Ectodermal cell (in vitro differentiated cells): ENCODE measurements at regions not wholly inside any gene's neighbourhood (a gene's known extent, or its start where the extent isn't known, plus 50 kb on each side); places are given as distances from the start of the nearest gene placed in this dataset.
"Not testable (repeated sequence)": the region's sequence is repeated elsewhere in the genome, so short reads cannot be mapped to it uniquely, and the experiment has no call there.

Experiments used
- H3K27ac ChIP-seq: 2 replicates; pipeline ENCODE4 v1.7.0; 2013; ENCODE audit warnings: mild to moderate bottlenecking, low read depth, low read length; ENCODE audit not compliant: insufficient read depth, poor library complexity, severe bottlenecking
- H3K27me3 ChIP-seq: 2 replicates; pipeline ENCODE4 v1.7.0; 2013; ENCODE audit warnings: mild to moderate bottlenecking, low read length; ENCODE audit not compliant: insufficient read depth, control insufficient read depth, poor library complexity, severe bottlenecking
- H3K36me3 ChIP-seq: one replicate; pipeline ENCODE4 v1.7.0; 2013; ENCODE audit warnings: low read length; ENCODE audit not compliant: control insufficient read depth, insufficient read depth
- H3K4me1 ChIP-seq: one replicate; pipeline ENCODE4 v1.7.0; 2013; ENCODE audit warnings: low read length; ENCODE audit not compliant: control insufficient read depth, insufficient read depth
- H3K4me3 ChIP-seq: 2 replicates; pipeline ENCODE4 v1.7.0; 2013; ENCODE audit warnings: low read depth, low read length, control low read depth; ENCODE audit not compliant: insufficient read depth
- H3K9me3 ChIP-seq: 2 replicates; pipeline ENCODE4 v1.7.0; 2013; ENCODE audit warnings: mild to moderate bottlenecking, low read length, moderate library complexity; ENCODE audit not compliant: control insufficient read depth
- WGBS, 2 experiments: methylation state at CpG; one replicate each; pipeline ENCODE4 v1.1.7; 2013; ENCODE audit warnings: missing lambda C conversion rate in 2 of 2; 5-methylcytosine and 5-hydroxymethylcytosine counted together

DNA sequence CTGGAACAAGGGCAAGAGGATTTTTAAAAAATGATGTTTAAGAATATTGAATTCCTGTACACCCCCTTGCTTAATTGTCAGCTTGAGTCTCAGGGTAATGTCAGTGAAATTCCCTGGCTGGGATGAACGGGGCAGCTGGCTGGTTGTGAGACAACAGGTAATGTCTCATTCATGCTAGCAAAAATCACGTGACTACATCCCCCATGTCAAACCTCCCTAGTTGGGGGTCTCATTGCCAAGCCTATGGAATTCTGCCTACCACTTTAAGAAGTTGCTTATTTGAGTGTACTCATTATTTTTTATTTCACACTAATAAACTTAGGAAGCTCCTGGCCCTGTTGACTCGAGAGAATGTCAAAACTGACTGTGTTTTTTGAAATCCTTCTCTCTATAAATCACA, 218.3 kb downstream of the ICOS start:
- 98 to 99% methylated on average over 2 of the region's 3 CpGs for WGBS, 2 experiments
- H3K4me3 ChIP-seq: no peak overlapping the region

GRCh38 chr2:204156456-204156855, 219.9 kb downstream of the ICOS start:
- WGBS, 2 experiments: 94 to 100% methylated on average over 1 of the region's 1 CpG
- H3K27me3 ChIP-seq: no peaks in the 10 kb centered on the region
- H3K4me1 ChIP-seq: no peaks in the 10 kb centered on the region
- H3K4me3 ChIP-seq: no peak overlapping the region
- H3K36me3 ChIP-seq: no peaks in the 10 kb centered on the region
- no peak overlapping the region for H3K27ac ChIP-seq
- no peaks in the 10 kb centered on the region for H3K9me3 ChIP-seq

More for the DNA sequence above, 218.3 kb downstream of the ICOS start:
- H3K9me3 ChIP-seq: no peaks in the 10 kb centered on the region
- no peaks in the 10 kb centered on the region for H3K36me3 ChIP-seq
- no peak overlapping the region for H3K27ac ChIP-seq
- no peaks in the 10 kb centered on the region for H3K27me3 ChIP-seq
- H3K4me1 ChIP-seq: no peaks in the 10 kb centered on the region

- Histone ChIP-seq H3K36me3 (no peaks in the 10 kb centered on the region), H3K27me3 (no peaks in the 10 kb centered on the region), H3K9me3 (no peaks in the 10 kb centered on the region), H3K4me3 (no peak overlapping the region), H3K4me1 (no peaks in the 10 kb centered on the region), H3K27ac (no peak overlapping the region)
These were observed 221.1 kb downstream of the ICOS start for GRCh38 chr2:204157684-204158083.

DNA sequence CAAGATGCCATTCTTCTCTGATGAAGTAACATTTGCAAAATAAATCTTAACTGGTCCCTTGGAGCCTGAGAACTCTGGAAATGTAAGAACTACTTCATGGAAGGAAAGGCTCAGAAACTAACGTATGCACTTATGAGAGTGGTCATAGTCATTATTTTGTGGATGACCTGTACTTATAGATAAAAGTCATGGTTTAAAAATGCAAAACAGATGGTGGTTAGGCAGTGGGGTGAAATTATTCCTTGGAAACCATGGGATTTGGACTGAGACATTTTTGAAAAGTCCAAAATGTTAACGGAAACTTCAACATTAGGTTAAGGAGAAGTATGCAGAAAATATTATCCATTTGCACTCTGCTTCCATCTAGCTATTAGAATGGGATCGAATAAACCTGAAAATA, 223.0 kb downstream of the ICOS start:
- Histone ChIP-seq H3K27ac (no peak overlapping the region), H3K4me1 (no peaks in the 10 kb centered on the region), H3K9me3 (no peaks in the 10 kb centered on the region), H3K27me3 (no peaks in the 10 kb centered on the region), H3K36me3 (no peaks in the 10 kb centered on the region), H3K4me3 (no peak overlapping the region)
- 92 to 94% methylated on average over 3 of the region's 3 CpGs for WGBS, 2 experiments

GRCh38 chr2:204160989-204161388, 224.4 kb downstream of the ICOS start:
- Histone ChIP-seq H3K4me1 (no peaks in the 10 kb centered on the region), H3K27ac (no peak overlapping the region), H3K27me3 (no peaks in the 10 kb centered on the region), H3K4me3 (no peak overlapping the region), H3K9me3 (no peaks in the 10 kb centered on the region), H3K36me3 (no peaks in the 10 kb centered on the region)

- Histone ChIP-seq H3K27ac (no peak overlapping the region), H3K36me3 (no peaks in the 10 kb centered on the region), H3K4me1 (no peaks in the 10 kb centered on the region), H3K4me3 (no peak overlapping the region), H3K9me3 (no peaks in the 10 kb centered on the region), H3K27me3 (no peaks in the 10 kb centered on the region)
- WGBS, 2 experiments: 96 to 98% methylated on average over 3 of the region's 3 CpGs
These were observed 225.3 kb downstream of the ICOS start for GRCh38 chr2:204161886-204162285.

GRCh38 chr2:204166961-204167360, 230.4 kb downstream of the ICOS start:
- H3K4me3 ChIP-seq: no peak overlapping the region
- H3K4me1 ChIP-seq: no peaks in the 10 kb centered on the region
- H3K9me3 ChIP-seq: no peaks in the 10 kb centered on the region
- WGBS, 2 experiments: 100% methylated on average over 1 of the region's 3 CpGs
- H3K27me3 ChIP-seq: no peaks in the 10 kb centered on the region
- no peak overlapping the region for H3K27ac ChIP-seq
- no peaks in the 10 kb centered on the region for H3K36me3 ChIP-seq

DNA sequence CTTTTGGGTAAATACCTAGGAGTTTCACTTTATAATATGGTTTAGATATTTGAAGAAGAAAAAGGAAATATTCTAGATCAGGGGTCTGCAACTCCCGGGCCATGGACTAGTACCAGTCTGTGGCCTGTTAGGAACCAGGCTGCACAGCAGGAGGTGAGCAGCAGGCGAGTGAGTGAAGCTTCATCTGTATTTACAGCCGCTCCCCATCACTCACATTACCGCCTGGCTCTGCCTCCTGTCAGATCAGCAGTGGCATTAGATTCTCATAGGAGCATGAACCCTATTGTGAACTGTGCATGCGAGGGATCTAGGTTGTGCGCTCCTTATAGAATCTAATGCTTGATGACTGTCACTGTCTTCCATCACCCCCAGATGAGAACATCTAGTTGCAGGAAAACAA, 231.1 kb downstream of the ICOS start:
- H3K27ac ChIP-seq, H3K4me1 ChIP-seq, H3K36me3 ChIP-seq, H3K4me3 ChIP-seq, H3K27me3 ChIP-seq, H3K9me3 ChIP-seq: not testable (repeated sequence)
- 81 to 87% methylated on average over 6 of the region's 6 CpGs for WGBS, 2 experiments

DNA sequence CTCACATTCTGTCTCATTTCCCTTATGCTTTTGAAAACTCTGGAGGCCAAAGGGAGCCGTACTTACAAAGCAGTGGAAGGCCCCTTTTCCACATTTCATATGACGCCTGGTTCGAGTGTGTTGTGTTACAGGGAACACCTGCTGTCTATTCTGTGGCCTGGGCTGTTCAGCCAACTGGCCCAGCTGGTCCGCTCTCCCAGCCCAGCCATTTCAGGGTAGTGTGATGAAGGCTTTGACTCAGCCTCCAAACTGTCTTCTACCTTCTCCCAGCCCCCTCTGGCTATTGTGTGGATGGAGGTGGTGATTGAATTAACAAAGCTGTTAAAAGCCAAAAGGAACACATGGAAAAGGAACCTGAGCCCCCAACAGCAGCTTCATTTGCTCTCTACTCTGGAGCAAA, 233.8 kb downstream of the ICOS start:
- no peaks in the 10 kb centered on the region for H3K9me3 ChIP-seq
- no peaks in the 10 kb centered on the region for H3K4me1 ChIP-seq
- H3K27me3 ChIP-seq: no peaks in the 10 kb centered on the region
- 88 to 91% methylated on average over 4 of the region's 4 CpGs for WGBS, 2 experiments
- H3K36me3 ChIP-seq: no peaks in the 10 kb centered on the region
- no peak overlapping the region for H3K27ac ChIP-seq
- no peak overlapping the region for H3K4me3 ChIP-seq

- Histone ChIP-seq H3K27me3 (no peaks in the 10 kb centered on the region), H3K27ac (no peak overlapping the region), H3K9me3 (no peaks in the 10 kb centered on the region), H3K4me3 (no peak overlapping the region), H3K36me3 (no peaks in the 10 kb centered on the region), H3K4me1 (no peaks in the 10 kb centered on the region)
- WGBS, 2 experiments: 53 to 54% methylated on average over 5 to 6 of the region's 6 CpGs
These were observed 235.0 kb downstream of the ICOS start for GRCh38 chr2:204171432-204172144.

DNA sequence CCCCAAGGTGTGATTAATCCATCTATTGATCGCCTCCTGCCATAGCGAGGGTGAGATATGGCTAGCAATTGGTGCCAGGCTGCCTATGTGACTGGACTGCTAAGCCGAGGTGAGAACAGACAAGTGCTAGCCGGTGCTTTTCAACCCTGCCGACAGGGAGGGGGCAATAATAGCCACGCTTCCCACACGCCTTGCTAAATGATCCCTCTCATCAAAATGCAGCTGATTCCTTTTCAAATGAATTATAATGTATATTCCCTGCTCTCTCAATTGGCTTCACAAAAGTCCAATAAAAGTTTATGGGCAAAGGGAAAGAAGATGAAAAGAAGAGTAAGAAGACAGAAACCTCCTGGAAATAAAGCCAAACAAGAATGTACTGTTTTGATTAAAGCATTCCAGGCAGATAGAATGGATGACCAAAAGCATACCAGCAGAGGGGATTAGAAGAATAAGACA, 235.6 kb downstream of the ICOS start:
- H3K9me3 ChIP-seq: no peaks in the 10 kb centered on the region
- H3K36me3 ChIP-seq: no peaks in the 10 kb centered on the region
- H3K4me3 ChIP-seq: no peak overlapping the region
- H3K27ac ChIP-seq: no peak overlapping the region
- no peaks in the 10 kb centered on the region for H3K27me3 ChIP-seq
- H3K4me1 ChIP-seq: no peaks in the 10 kb centered on the region
- WGBS, 2 experiments: 63 to 65% methylated on average over 7 of the region's 7 CpGs
